GM19240 (cell line): ENCODE measurements at regions not wholly inside any gene's neighbourhood (a gene's known extent, or its start where the extent isn't known, plus 50 kb on each side); places are given as distances from the start of the nearest gene placed in this dataset.

Experiments
- DNase-seq: peaks from one replicate; pipeline ENCODE4 v3.0.0; 2011; ENCODE audit warnings: low spot score; ENCODE audit not compliant: insufficient read length

DNA sequence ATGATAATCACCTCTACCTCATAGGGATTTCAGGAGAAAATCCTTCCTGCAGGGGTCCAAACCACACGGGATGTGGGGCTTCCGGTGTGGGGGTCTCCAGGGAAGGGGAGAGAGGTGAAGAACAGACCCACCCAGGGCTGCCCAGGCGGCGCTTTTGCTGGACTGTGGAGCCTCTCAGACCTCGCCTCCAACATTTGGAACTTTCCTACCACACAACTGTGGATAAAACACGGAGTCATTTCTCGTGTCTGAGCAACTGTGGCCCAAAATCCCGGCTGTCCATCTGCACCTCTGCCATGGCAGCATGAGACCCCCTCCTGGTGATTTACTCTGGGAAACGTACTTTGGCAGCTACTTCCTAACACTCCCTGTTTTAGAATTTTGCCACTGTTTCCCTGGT is 307.8 kb upstream of the IRX4 start:
- no peak for DNase-seq

DNA sequence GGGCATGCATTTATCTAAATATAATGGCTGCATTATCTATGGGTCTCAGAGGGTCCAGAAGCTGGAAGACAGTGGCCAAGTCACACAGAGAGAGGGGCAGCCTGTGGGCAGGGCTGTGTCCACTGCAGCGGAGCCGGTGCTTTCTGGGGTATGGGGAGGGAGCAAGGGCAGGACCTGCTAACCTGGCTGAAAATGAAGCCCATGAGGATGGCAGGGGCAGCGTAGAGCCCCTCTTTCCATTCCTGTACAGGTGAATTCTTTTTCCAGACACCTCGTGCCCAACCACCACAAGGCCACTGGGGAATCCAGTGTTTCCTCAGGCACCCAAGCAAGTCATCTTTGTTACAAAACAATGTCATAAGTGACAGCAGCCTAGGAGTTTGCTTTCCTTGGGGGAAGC is 305.9 kb upstream of the IRX4 start:
- DNase-seq: no peak

DNA sequence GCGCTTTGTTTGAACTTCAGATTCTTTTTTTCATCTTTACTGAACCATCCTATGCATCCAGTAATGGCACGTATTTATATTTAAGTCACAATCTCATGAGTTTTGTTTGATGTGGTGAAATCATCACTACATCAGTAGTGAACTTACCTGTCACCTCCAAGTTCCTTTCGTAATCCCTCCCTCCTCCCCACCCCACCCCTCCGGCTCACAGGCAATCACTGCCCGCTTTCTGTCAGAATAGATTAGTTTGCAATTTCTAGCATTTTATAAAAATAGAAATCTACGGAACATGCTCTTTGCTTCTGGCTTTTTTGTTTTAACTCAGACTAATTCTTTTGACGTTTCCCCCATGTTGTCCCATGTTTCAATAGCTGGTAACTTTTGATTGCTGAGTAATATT is 305.4 kb upstream of the IRX4 start:
- no peak for DNase-seq

DNA sequence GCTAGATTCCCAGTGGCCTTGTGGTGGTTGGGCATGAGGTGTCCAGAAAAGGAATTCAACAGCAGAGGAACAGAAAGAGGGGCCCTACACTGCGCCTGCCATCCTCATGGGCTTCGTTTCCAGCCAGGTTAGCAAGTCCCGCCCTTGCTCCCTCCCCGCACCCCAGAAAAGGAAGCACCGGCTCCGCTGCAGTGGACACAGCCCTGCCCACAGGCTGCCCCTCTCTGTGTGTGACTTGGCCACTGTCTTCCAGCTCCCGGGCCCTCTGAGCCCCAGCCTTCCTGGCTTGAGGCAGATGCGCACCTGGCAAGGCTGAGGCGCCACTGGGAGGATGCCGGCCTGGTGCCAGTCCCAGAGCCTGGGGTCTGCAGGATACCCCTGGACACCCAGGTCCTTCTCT is 305.0 kb upstream of the IRX4 start:
- DNase-seq: no peak

DNA sequence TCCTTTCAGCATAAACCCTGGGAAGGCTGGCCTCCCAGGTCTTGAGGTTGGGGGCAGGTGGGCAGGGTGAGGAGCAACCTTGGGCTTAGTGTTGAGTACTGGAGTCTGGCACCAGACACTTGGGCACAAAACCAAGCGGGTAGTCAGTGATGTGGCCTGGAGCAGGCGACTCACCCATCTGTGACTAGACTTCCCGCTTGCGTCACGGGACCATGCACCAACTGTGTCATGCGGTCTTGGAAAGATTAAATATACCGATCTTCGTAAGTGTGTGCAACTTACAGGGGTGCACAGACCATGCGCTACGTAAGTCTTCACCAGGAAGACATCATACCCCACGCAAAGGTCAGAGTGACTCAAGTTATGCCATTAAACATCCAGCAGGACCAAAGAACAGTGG is 304.4 kb upstream of the IRX4 start:
- no peak for DNase-seq

DNA sequence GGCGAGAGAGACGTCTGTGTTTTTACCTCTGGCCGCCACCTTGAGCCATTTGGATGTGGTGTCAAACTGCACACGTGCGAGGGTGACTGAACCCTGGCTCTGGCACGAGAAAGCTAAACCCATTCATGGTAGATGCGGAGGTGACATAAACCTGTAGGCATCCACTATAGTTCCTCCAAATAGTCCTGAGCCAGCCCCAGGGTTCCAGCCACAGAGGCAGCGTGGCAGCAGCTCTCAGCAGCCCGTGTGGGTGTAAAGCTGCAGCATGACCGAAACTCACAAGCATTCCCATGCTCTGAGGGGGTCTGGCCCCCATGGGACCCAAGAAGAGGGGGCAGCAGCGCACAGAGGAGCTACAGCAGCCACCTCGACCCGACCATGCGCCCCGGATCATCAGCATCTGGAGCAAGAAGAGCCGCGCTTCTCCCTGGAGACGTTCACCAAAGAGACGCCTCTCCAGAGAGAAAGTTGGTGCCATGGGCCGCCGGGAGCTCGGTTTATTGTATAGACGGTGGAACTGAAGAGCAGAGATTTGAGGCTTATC is 303.8 kb upstream of the IRX4 start:
- DNase-seq: no peak

DNA sequence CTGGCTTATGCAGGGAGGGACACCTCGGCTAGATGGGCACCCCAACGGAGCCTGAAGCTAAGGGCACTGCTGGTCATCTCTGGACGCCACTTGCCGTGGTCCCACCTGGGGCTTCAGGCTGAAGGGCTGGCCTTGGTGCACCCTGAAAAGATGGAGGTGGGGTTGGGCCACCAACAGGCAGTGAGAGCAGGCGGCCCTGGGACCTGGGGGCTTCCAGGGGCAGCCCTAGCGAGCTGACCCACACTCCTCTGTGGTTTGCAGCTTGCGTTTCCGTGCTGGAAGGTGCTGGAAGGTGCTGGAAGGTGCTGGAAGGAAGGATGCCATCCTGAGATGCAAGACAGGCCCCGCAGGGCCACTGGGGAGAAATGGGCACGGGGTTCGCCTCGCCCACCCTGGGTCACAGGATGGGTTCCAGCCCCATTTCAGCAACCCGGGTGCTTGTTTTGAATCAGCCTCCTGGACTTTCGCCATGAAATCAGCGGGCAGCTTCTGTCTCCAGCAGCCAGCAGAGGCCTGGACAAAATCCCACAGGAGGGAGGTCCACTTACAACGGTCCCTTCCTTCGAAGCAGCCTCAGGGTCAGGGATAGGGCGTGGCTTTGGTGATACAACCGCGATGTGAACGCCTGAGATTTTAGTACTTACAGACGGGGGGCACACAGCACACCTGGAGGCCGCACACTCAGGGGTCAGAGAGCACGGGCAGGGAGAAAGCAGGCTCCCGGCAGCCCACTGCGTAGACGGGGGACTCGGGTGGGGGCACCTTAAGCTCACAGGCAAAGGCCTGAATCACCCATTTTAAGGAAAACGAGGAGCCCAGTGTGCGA is 303.1 kb upstream of the IRX4 start:
- DNase-seq: no peak

DNA sequence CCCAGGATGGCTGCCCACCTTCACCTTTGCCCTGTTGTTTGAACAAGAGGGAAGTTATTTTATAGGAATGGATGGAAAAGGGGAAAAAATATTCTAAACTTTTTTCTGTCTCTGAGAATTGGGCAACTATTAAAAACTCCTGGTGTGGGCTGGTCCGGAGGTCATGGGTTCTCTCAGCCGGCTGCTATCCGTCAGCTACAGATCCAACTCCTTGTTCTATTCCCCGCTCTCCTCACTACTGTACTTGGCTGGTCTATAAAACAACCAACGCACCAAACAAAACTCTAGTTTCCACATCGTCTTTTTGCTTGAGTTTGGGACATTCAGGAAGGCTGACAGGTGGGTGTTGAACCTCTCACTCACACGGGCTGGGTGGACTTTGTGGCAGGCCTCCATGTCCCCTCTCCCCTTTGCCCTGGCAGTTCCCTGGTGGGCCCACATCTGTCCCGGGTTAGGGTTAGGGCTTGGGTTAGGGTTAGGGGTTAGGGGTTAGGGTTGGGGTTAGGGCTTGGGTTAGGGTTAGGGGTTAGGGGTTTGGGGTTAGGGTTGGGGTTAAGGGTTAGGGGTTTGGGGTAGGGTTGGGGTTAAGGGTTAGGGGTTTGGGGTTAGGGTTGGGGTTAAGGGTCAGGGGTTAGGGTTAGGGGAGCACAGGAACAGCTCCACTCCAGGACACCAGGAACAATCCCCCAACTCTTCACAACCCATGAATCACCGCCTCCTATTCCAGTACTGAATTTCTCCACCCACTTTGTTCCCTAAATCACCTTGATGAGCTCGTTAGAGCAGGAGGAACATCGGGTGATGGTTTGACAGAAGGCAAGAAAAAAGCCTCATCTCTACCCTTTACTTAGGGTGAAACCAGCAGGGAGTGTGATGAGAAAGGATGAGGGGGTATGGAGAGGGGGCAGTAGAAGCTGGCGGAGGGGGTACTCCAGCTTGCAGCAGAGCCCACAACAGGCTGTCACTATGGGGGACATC is 302.1 kb upstream of the IRX4 start:
- no peak for DNase-seq

DNA sequence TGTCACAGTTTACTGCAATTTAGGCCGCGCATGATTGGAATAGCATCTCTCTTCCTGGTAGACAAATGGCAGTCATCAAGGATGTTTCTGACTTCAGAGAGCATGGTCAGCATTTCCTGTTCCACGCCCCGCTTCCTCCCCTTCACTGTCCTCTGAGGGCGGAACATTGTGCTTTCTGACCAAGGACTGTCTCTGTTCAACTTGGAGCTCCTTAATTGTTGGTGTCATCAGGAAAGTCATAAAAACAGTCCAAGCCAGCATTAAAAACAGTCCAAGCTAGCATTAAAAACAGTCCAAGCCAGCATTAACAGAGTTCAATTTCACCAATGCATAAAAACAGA is 301.3 kb upstream of the IRX4 start:
- no peak for DNase-seq

DNA sequence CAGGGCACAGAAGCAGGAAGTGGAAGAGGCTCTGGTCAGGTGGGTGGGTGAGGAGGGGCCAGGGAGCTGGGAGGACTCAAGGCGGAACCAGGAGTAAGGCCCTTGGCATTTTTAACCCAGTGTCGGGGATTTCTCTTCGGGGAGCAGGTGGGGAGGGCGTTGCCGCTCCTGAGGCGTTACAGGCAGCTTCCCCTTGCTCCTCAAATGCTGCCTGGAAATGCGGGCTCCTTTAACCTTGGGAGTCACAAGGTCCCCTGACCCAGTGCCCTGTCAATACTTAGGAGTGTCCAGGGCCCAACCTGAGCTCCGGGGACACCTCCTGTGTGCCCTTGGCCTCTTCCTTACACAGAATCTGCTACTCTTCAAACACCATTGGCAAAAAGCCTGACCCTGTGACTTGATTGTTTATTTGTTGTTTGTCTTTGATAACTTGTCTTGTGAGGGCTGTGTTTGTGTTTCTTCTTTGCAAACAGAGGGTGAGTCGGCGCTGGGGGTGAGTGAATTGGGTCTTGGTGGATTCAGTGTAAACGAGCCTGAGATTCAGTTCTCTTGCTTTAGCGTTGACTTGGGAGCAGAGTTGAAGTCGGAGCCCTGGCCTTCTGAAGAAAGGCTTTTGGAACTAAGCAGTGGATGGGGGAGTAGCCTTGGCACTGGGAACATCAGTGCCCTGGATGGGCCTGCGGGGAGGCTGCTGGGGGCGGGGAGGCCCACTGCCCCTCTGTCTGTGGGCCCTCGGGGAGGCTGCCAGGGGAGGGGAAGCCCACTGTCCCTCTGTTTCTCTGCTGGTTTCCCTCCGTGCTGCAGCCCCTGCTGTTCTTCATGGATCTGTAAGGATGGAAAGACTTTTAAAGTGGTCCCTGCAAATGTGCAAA is 300.7 kb upstream of the IRX4 start:
- DNase-seq: no peak

DNA sequence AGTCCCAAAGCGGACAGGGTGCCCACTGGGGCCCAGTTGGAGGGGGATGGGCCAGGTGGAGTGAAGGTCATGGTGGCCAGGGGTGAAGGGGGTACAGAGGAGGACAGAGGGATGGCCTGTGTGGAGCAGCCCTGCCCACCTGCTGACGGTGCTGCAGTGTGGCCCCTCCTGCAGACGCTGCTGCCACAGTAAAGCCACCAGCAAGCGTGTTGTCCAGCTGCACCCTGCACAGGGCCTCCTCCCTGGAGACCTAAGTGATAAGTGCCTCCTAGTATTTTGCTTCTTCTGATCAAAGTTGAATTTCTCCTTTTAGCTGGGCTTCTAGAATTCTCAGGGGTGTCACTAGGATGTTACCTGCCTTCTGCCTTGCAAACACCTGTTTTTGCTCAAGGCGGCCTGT is 299.3 kb upstream of the IRX4 start:
- DNase-seq: no peak

DNA sequence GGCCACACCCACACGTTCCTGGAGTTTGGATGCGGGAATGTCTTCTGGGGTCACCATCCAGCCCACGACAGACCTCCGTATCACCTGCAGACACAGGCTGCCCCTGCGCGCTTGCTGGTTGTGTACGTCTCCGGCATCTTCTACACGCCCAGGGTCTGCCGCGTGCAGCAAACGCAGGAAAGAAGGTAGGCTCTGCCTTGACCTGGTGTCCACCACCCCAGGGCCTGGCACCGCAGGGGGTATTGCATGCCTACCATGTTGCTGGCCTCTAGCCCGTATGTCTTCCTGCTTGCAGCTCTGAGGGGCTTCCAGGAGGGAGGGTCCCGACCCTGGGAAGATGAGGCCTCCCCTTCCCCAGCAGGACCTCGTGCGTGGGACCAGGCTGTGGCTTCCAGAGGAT is 298.8 kb upstream of the IRX4 start:
- no peak for DNase-seq

DNA sequence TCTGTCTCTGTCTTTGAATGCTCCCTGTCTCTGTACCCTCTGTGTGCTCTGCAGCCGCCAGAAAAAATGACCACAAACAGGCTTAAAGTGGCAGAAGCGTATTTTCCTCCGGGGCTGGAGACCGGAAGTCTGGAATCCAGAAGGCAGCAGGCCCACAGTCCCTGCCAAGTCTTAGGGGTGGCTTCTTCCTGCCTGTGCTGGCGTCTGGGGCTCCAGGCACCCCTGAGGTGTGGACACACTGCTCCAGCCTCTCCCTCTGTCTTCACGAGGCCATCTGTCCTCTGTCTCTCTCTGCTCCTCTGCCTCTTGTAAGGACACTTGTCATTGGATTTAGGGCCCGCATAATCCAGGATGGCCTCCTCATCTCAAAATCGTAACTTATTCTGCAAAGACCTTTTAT is 298.4 kb upstream of the IRX4 start:
- DNase-seq: no peak

DNA sequence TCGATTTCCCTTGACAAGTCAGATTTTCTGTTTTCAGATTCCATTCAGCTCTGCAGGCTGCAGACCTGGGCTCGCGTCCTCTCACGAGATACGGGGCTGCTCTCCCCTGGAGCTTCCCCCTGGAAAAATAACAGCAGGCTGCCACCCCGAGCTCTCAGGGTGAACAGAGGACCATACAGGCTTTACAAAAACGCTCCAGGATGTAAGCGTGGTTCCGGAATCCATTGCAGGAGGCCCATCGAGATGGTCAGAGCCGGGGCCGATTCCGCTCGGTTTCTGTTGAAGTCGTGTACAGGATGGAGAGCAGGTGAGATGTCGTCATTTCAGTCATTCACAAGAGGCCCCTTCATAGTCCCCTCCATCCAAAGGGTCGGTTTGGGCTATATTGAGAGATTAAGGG is 297.7 kb upstream of the IRX4 start:
- DNase-seq: no peak

DNA sequence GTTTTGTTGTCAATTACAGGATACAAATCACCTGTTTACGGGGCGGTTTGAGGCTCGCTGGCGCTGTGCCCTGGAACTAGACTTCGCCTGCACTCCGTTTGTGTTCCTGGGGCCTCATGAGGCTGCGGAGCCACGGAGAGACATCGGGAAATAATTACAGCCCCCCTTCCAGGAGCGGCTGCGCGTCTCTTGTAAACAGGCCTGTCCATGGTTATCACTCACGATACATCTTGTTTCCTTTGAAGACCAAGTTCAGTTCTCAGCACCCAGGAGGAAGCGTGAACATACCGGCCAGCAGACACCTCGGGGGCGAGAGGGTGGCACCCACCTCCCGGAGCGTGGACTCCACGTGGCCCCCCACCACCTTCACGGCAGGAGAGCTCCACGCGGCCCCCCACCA is 297.1 kb upstream of the IRX4 start:
- no peak for DNase-seq

DNA sequence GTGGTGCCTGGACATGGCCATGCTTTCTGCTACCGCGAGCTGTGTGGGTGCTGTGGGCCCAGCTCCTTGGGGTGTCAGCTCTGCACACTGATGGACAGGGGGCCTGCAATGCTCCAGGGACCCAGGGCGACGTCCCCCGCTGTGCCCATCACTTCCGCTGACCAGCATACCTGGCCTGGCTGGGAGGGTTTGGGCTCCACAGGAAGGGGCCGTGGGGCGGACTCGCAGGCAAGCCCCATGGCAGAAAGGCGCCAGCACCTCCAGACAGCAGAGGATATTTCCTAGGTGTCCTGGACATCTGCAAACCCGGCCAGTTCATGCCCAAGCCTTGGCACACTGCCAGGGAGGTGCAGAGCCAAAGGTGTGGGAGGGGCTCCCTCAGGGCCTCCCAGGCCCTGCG is 295.8 kb upstream of the IRX4 start:
- no peak for DNase-seq

DNA sequence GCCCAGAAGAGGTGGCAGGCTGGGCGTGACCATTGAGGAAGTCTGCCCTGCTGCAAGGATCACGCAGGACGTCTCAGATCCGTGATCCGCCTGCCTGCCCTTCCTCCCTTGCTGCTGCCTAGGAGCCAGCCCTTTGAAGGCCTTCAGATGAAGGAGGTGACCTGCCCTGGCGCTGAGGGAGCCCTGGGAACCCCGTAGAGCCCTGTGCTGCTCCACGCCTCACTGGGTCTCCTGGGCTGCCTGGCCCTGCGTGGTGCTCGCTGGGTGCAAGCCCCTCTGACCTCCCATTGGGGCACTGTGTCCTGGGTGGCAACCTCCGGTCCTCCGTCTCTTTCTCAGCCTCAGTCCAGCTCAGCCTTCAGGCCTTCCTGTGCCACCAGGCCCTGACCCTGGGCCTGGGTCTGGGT is 295.3 kb upstream of the IRX4 start:
- DNase-seq: no peak

DNA sequence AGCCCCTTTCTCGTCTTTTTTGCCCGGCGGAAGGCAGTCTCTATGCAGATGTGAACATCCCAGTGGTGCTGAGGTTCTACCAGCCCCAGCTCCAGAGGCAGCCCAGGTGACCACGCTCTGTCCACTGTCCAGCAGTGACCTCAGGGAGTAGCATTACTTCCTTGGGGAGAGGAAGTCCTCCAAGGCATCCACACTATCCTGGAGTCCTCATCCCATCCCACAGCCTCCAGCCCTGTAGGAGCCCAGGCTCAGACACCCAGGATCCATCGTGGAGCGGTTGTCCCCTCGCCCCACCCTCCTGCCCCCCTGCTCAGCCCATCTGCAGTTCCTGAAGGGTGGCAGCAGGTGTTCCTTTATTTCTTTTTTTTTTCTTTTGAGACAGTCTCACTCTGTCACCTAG is 294.5 kb upstream of the IRX4 start:
- DNase-seq: no peak

DNA sequence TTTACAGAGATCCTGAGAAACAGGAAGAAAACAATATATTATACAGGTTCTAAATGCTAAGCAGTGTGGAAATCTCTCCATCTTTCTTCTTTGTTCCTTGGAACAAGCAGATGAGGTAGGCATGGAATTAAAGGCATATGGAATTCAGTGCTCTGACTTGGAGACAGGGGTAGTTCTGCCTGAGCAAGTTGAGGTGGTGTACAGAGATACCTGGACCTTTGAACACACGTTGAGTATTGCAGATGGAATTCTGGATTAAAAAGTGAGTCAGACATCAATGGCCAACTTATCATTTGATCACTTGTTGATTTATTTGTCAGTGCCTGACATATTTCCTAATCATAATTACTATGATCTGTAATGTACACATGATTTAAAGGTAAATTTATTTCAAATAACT is 293.9 kb upstream of the IRX4 start:
- DNase-seq: no peak

DNA sequence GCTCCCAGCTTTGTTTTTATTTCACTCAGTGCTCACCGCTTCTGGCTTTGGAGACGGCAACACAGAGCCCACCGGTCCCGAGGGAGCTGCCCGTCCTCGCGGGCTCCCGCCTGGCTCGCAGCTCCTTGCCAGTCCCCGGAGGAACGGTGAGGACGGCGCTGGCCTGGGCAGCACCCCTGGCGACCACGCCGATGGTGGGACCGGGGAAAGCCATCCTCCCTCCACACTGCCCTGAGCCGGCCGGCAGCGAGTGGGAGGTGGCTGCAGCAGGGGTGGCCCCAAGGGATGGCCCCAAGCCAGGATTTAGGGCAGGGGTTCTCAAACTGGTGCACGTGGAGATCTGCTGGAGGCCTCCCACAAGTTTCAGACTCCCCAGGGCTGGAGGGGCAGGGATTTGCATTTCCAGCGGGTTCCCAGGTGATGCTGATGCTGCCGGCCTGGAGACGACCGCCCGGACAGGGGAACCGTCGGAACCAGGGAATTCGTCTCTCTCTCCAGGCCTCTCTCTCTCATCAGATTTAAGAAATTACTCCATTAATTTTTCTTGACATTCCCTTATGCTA is 293.2 kb upstream of the IRX4 start:
- no peak for DNase-seq

DNA sequence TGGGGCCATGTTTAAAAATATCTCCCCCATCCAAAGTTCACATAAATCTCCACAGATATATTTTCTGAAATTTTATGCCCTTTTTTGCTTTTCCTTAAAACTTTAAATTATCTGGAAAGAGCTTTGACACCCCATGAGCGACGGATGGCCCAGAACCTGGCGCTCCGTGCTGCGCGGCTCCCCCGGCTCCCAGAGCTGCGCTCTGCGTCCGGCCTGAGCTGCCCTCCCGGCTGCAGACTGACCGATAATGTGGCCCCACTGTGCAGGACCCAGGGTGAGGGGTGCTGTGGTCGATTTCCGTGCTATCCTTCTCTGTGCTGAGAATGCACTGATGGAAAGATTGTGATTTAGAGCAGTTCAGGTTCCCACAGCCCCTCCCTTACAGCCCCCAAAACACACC is 292.3 kb upstream of the IRX4 start:
- no peak for DNase-seq
